HG03469 (cell line): ENCODE measurements at regions not wholly inside any gene's neighbourhood (a gene's known extent, or its start where the extent isn't known, plus 50 kb on each side); places are given as distances from the start of the nearest gene placed in this dataset.
"Not testable (repeated sequence)": the region's sequence is repeated elsewhere in the genome, so short reads cannot be mapped to it uniquely, and the experiment has no call there.

Experiments used
- ATAC-seq: cut with Tn5 transposase; IDR thresholded peaks from one replicate; pipeline ENCODE4 v1.9.1; 2021; ENCODE audit warnings: mild to moderate bottlenecking, moderate library complexity, moderate number of reproducible peaks; ENCODE audit not compliant: unreplicated experiment

GRCh38 chr7:82701949-82702348 is 258.4 kb upstream of the CACNA2D1 start:
- no peak for ATAC-seq

GRCh38 chr7:82700741-82701140 is 257.2 kb upstream of the CACNA2D1 start:
- no peak for ATAC-seq

- ATAC-seq, result no peak
Observed at GRCh38 chr7:82699773-82700186, 256.2 kb upstream of the CACNA2D1 start.

- ATAC-seq, result no peak
Observed at GRCh38 chr7:82697897-82698296, 254.3 kb upstream of the CACNA2D1 start.

GRCh38 chr7:82696631-82697030 is 253.1 kb upstream of the CACNA2D1 start:
- no peak for ATAC-seq

GRCh38 chr7:82694022-82694421 is 250.4 kb upstream of the CACNA2D1 start:
- no peak for ATAC-seq

- ATAC-seq, result no peak
Observed at GRCh38 chr7:82690929-82691328, 247.4 kb upstream of the CACNA2D1 start.

- ATAC-seq, result no peak
Observed at GRCh38 chr7:82685214-82685613, 241.6 kb upstream of the CACNA2D1 start.

GRCh38 chr7:82678716-82679115 is 235.1 kb upstream of the CACNA2D1 start:
- no peak for ATAC-seq

- no peak for ATAC-seq
Observed at GRCh38 chr7:82678259-82678658, 234.7 kb upstream of the CACNA2D1 start.

- no peak for ATAC-seq
Observed at GRCh38 chr7:82677493-82677892, 233.9 kb upstream of the CACNA2D1 start.

GRCh38 chr7:82676777-82677463 is 233.3 kb upstream of the CACNA2D1 start:
- ATAC-seq, result no peak

- no peak for ATAC-seq
Observed at GRCh38 chr7:82675396-82675795, 231.8 kb upstream of the CACNA2D1 start.

- no peak for ATAC-seq
Observed at GRCh38 chr7:82674268-82674667, 230.7 kb upstream of the CACNA2D1 start.

GRCh38 chr7:82672078-82672477 is 228.5 kb upstream of the CACNA2D1 start:
- ATAC-seq, result no peak

- ATAC-seq, result no peak
Observed at GRCh38 chr7:82669141-82669540, 225.6 kb upstream of the CACNA2D1 start.

GRCh38 chr7:82668676-82669075 is 225.1 kb upstream of the CACNA2D1 start:
- no peak for ATAC-seq

- no peak for ATAC-seq
Observed at GRCh38 chr7:82665966-82666507, 222.5 kb upstream of the CACNA2D1 start.

- no peak for ATAC-seq
Observed at GRCh38 chr7:82655965-82656364, 212.4 kb upstream of the CACNA2D1 start.

GRCh38 chr7:82650095-82650494 is 206.5 kb upstream of the CACNA2D1 start:
- ATAC-seq, result not testable (repeated sequence)

- no peak for ATAC-seq
Observed at GRCh38 chr7:82633592-82633991, 190.0 kb upstream of the CACNA2D1 start.

- no peak for ATAC-seq
Observed at GRCh38 chr7:82631998-82632397, 188.4 kb upstream of the CACNA2D1 start.

- ATAC-seq, result no peak
Observed at GRCh38 chr7:82629583-82629982, 186.0 kb upstream of the CACNA2D1 start.
